Endothelial cell of umbilical vein (primary cell): ENCODE measurements at regions not wholly inside any gene's neighbourhood (a gene's known extent, or its start where the extent isn't known, plus 50 kb on each side); places are given as distances from the start of the nearest gene placed in this dataset.

ENCODE experiments used
- BruUV-seq: library from RNA; stranded (reverse); fragments of 400-500 nt; replicated peaks from 2 replicates; lab custom pipeline; 2021; lab: Mats Ljungman, UMichigan
- CTCF ChIA-PET: fragments of 300-600, 350-600 bp; sonication (Branson Sonifier 250); formaldehyde crosslinking; loops from one replicate; lab custom pipeline; 2021; ENCODE audit warnings: antibody characterized with exemption, inconsistent platforms; lab: Charles Lee
- POLR2A ChIA-PET: fragments of 300-600, 350-600 bp; sonication (Branson Sonifier 250); formaldehyde crosslinking; loops from one replicate; lab custom pipeline; 2021; ENCODE audit warnings: antibody characterized with exemption, inconsistent platforms; lab: Charles Lee
- DNase-seq: peaks from one replicate; pipeline ENCODE4 v3.0.0-alpha.2; 2011; ENCODE audit warnings: low read depth, low spot score
- FAIRE-seq: peaks from 2 replicates; lab custom pipeline; 2011; peaks lifted over from hg19 to GRCh38; lab: Jason Lieb, UNC
- H2AFZ ChIP-seq: 2 replicates; pipeline ENCODE4 v1.6.0; 2012; ENCODE audit warnings: low read depth, low read length, control low read depth, inconsistent platforms
- H3K27ac ChIP-seq: 2 replicates; pipeline ENCODE4 v1.5.1; 2011; ENCODE audit warnings: low read depth, mild to moderate bottlenecking, control low read depth, low read length, moderate library complexity; ENCODE audit not compliant: insufficient read depth
- H3K27me3 ChIP-seq, 2 experiments: 2 replicates each; pipeline versions ENCODE4 v1.6.0 to v1.6.1; 2011; ENCODE audit warnings: low read length in 2 of 2, mixed read lengths in 1 of 2; ENCODE audit not compliant: control insufficient read depth in 2 of 2, insufficient read depth in 2 of 2
- H3K36me3 ChIP-seq, 2 experiments: 2 replicates in 1 of 2; 3 replicates in 1 of 2; pipeline ENCODE4 v1.5.1; 2011; ENCODE audit warnings: low read length in 2 of 2, mild to moderate bottlenecking in 1 of 2, moderate library complexity in 1 of 2; ENCODE audit not compliant: control insufficient read depth in 2 of 2, insufficient read depth in 2 of 2; ENCODE audit errors: extremely low read depth in 1 of 2
- H3K4me1 ChIP-seq: 3 replicates; pipeline ENCODE4 v1.5.1; 2011; ENCODE audit warnings: mild to moderate bottlenecking, low read length; ENCODE audit not compliant: control insufficient read depth, insufficient read depth; ENCODE audit errors: extremely low read depth
- H3K4me2 ChIP-seq: 2 replicates; pipeline ENCODE4 v1.6.1; 2011; ENCODE audit warnings: low read length, control low read depth, mixed read lengths; ENCODE audit not compliant: insufficient read depth
- H3K4me3 ChIP-seq, 3 experiments: fragments of 200-600 bp in 1 of 3; sonication (generic), shearing (Covaris generic) in 1 of 3; replicated peaks in 1 of 3; 2 replicates each; pipeline ENCODE4 v1.5.1; 2011 to 2016; ENCODE audit warnings: control low read depth in 3 of 3, low read length in 3 of 3, mild to moderate bottlenecking in 2 of 3, inconsistent platforms in 1 of 3, low read depth in 1 of 3, moderate library complexity in 1 of 3; ENCODE audit not compliant: insufficient read depth in 1 of 3
- H3K79me2 ChIP-seq: 2 replicates; pipeline ENCODE4 v1.6.0; 2012; ENCODE audit warnings: low read length, inconsistent platforms; ENCODE audit not compliant: control insufficient read depth, insufficient read depth
- H3K9ac ChIP-seq: replicated peaks from 2 replicates; pipeline ENCODE3; 2011; ENCODE audit warnings: low read length, control low read depth; ENCODE audit not compliant: insufficient read depth; ENCODE audit errors: extremely low read depth
- H3K9me1 ChIP-seq: replicated peaks from 3 replicates; pipeline ENCODE4 v1.6.0; 2011; ENCODE audit warnings: mild to moderate bottlenecking, low read length; ENCODE audit not compliant: control insufficient read depth, insufficient read depth; ENCODE audit errors: extremely low read depth
- H3K9me3 ChIP-seq: replicated peaks from 2 replicates; pipeline ENCODE4 v1.5.1; 2012; ENCODE audit warnings: low read length, inconsistent platforms; ENCODE audit not compliant: control insufficient read depth, insufficient read depth
- H4K20me1 ChIP-seq: replicated peaks from 2 replicates; pipeline ENCODE3; 2011; ENCODE audit warnings: mild to moderate bottlenecking, low read length; ENCODE audit not compliant: control insufficient read depth, insufficient read depth; ENCODE audit errors: extremely low read depth
- FOS ChIP-seq: IDR thresholded peaks from 2 replicates; pipeline ENCODE4 v1.6.1; 2011; ENCODE audit warnings: mild to moderate bottlenecking, low read length, moderate library complexity, borderline replicate concordance; ENCODE audit not compliant: insufficient read depth
- GATA2 ChIP-seq: IDR thresholded peaks from 2 replicates; pipeline ENCODE4 v1.7.0; 2011; ENCODE audit warnings: low read depth, mild to moderate bottlenecking, moderate library complexity, mixed read lengths, low read length; ENCODE audit not compliant: insufficient read length, insufficient read depth
- MAX ChIP-seq: IDR thresholded peaks from 2 replicates; pipeline ENCODE4 v1.6.1; 2011; ENCODE audit not compliant: insufficient read depth, insufficient read length
- MYC ChIP-seq: IDR thresholded peaks from one replicate; pipeline ENCODE4 v1.6.1; 2011; ENCODE audit warnings: mild to moderate bottlenecking, low read depth, low read length
- POLR2A ChIP-seq: IDR thresholded peaks from 2 replicates; pipeline ENCODE4 v1.6.1; 2012; ENCODE audit warnings: low read depth, mild to moderate bottlenecking, control low read depth, low read length
- POLR2AphosphoS5 ChIP-seq: IDR thresholded peaks from 2 replicates; pipeline ENCODE4 v1.6.1; 2012; ENCODE audit warnings: low read depth, mild to moderate bottlenecking, control low read depth, low read length, moderate library complexity; ENCODE audit not compliant: insufficient read depth
- dilution Hi-C: fragments of 300-500 bp; cut with MboI; formaldehyde crosslinking; loops from one replicate; pipeline ENCODE4 v1.15.0; 2019; ENCODE audit warnings: low sequenced_read_pairs; ENCODE audit not compliant: extremely low pct_ligation_motif_present
- intact Hi-C: fragments of 100-400 bp; cut with micrococcal nuclease; formaldehyde crosslinking; loops from one replicate; pipeline ENCODE4 v1.10.0; 2022

- POLR2A ChIA-PET, result no interaction called here
Measured at GRCh38 chr5:18433336-18433735, 799.1 kb downstream of the TAF11L14 start.

GRCh38 chr5:18438126-18438525 is 803.9 kb downstream of the TAF11L14 start:
- dilution Hi-C loops (no loop called here), intact Hi-C loops (no loop called here)
- no TSS peak for BruUV-seq
- H3K9me1 ChIP-seq, result no peaks in the 10 kb centered on the region
- DNase-seq (no peak), FAIRE-seq (no peak)
- H3K9ac ChIP-seq, result no peak overlapping the region
- ChIA-PET POLR2A (no interaction called here), CTCF (no interaction called here)
- no peak for TF ChIP-seq POLR2AphosphoS5
- no peak for TF ChIP-seq MYC
- no peak for TF ChIP-seq GATA2
- TF ChIP-seq MAX, result no peak
- TF ChIP-seq FOS, result no peak
- TF ChIP-seq POLR2A, result no peak
- H2AFZ ChIP-seq, result no peak overlapping the region
- H3K4me3 ChIP-seq, result no peak overlapping the region
- H4K20me1 ChIP-seq, result no peaks in the 10 kb centered on the region
- H3K27ac ChIP-seq, result no peak overlapping the region
- no peaks in the 10 kb centered on the region for H3K27me3 ChIP-seq
- no peaks in the 10 kb centered on the region for H3K36me3 ChIP-seq
- no peaks in the 10 kb centered on the region for H3K4me1 ChIP-seq
- no peaks in the 10 kb centered on the region for H3K9me3 ChIP-seq
- no peak overlapping the region for H3K4me2 ChIP-seq
- H3K79me2 ChIP-seq, result no peaks in the 10 kb centered on the region

More at GRCh38 chr5:18433336-18433735, 799.1 kb downstream of the TAF11L14 start:
- Histone ChIP-seq H3K36me3 (no peaks in the 10 kb centered on the region), H3K9me1 (no peaks in the 10 kb centered on the region), H3K4me3 (no peak overlapping the region), H2AFZ (no peak overlapping the region), H3K27ac (no peak overlapping the region), H3K79me2 (no peaks in the 10 kb centered on the region), H3K4me1 (no peaks in the 10 kb centered on the region), H3K4me2 (no peak overlapping the region), H3K27me3 (no peaks in the 10 kb centered on the region), H3K9ac (no peak overlapping the region), H4K20me1 (no peaks in the 10 kb centered on the region), H3K9me3 (peaks cover 3% of the 10 kb centered on the region)
- DNase-seq (no peak), FAIRE-seq (no peak)
- CTCF ChIA-PET, result no interaction called here
- BruUV-seq, result no TSS peak
- dilution Hi-C loops (no loop called here), intact Hi-C loops (no loop called here)
- TF ChIP-seq MYC, result no peak
